ENCODE measurements at regions not wholly inside any gene's neighbourhood (a gene's known extent, or its start where the extent isn't known, plus 50 kb on each side); places are given as distances from the start of the nearest gene placed in this dataset.
A peak's percentile ranks its signal among the peaks of the same experiment; 100 is the strongest.
"Not testable (repeated sequence)": the region's sequence is repeated elsewhere in the genome, so short reads cannot be mapped to it uniquely, and the experiment has no call there.

DNA sequence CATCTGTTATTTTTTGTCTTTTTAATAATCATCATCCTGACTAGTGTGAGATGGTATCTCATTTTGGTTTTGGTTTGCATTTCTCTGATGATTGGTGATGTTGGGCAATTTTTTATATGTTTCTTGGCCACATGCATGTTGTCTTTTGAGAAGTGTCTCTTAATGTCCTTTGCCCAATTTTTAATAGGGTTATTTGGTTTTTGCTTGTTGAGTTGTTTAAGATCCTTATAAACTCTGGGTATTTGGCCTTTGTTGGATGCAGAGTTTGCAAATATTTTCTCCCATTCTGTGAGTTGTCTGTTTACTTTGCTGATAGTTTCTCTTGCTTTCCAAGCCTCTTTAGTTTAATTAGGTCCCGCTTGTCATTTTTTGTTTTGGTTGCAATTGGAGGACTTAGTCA lies 152.1 kb upstream of the MED14 start:
- H3K27ac Mint-ChIP-seq: no peak overlapping the region
- no peak for DNase-seq
- peaks cover 2% of the 10 kb centered on the region for H3K9me3 Mint-ChIP-seq
- peaks cover 2% of the 10 kb centered on the region for H3K4me1 Mint-ChIP-seq (ENCODE audit: low read depth)
- H3K36me3 Mint-ChIP-seq (ENCODE audit: low read depth): no peaks in the 10 kb centered on the region
- H3K4me3 Mint-ChIP-seq: no peak overlapping the region
- H3K27me3 Mint-ChIP-seq: peaks cover 52% of the 10 kb centered on the region

DNA sequence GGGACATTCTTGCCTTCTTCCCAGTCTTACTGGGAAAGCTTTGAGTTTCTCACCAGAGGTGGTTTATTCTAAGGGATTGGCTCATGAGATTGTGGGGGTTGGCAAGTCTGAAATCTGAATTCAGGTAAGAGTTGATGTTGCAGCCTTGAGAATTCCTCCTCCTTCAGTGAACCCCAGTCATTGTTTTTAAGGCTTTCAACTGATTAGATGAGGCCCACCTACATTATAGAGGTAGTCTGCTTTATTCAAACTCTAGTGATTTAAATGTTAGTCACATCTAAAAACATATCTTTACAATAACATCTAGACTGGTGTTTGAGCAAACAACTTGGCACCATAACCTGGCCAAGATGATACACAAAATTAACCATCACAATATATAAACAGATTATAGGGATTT lies 156.5 kb upstream of the MED14 start:
- DNase-seq: no peak
- peaks cover 48% of the 10 kb centered on the region for H3K27me3 Mint-ChIP-seq
- no peak overlapping the region for H3K4me3 Mint-ChIP-seq
- H3K36me3 Mint-ChIP-seq (ENCODE audit: low read depth): no peaks in the 10 kb centered on the region
- H3K27ac Mint-ChIP-seq: no peak overlapping the region
- H3K9me3 Mint-ChIP-seq: peaks cover 2% of the 10 kb centered on the region
- peaks cover 2% of the 10 kb centered on the region for H3K4me1 Mint-ChIP-seq (ENCODE audit: low read depth)

- no peak for DNase-seq
- Mint-ChIP-seq H3K27ac (no peak overlapping the region), H3K27me3 (peaks cover 47% of the 10 kb centered on the region), H3K36me3 (ENCODE audit: low read depth) (no peaks in the 10 kb centered on the region), H3K4me1 (ENCODE audit: low read depth) (no peaks in the 10 kb centered on the region), H3K9me3 (peaks cover 2% of the 10 kb centered on the region), H3K4me3 (no peak overlapping the region)
Measured at GRCh38 chrX:40893251-40893910, 158.0 kb upstream of the MED14 start.

DNA sequence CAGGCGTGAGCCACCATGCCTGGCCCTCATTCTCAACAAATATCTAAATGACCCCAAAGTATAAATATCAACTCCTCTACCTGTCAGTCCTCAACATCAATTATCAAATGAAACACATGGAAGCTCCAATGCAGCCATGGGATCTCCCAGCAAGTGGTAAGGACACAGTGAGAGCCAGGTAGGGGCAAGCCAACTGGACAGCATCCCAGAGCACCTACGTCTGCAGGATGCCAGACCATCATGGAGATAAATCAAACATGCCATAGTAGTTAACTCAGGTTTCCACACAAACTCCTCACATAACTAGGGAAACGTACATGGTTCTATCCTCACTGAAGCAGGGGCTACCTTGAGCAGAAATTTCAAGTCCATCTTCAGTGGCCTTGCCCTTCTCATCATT lies 159.9 kb upstream of the MED14 start:
- H3K27me3 Mint-ChIP-seq: peaks cover 63% of the 10 kb centered on the region
- no peaks in the 10 kb centered on the region for H3K36me3 Mint-ChIP-seq (ENCODE audit: low read depth)
- H3K4me3 Mint-ChIP-seq: no peak overlapping the region
- peaks cover 2% of the 10 kb centered on the region for H3K9me3 Mint-ChIP-seq
- H3K4me1 Mint-ChIP-seq (ENCODE audit: low read depth): no peaks in the 10 kb centered on the region
- DNase-seq: no peak
- no peak overlapping the region for H3K27ac Mint-ChIP-seq

- H3K36me3 Mint-ChIP-seq (ENCODE audit: low read depth): no peaks in the 10 kb centered on the region
- H3K27me3 Mint-ChIP-seq: peaks cover 51% of the 10 kb centered on the region
- no peak overlapping the region for H3K4me3 Mint-ChIP-seq
- no peak for DNase-seq
- H3K9me3 Mint-ChIP-seq: no peaks in the 10 kb centered on the region
- no peak overlapping the region for H3K27ac Mint-ChIP-seq
- H3K4me1 Mint-ChIP-seq (ENCODE audit: low read depth): no peaks in the 10 kb centered on the region
Measured at GRCh38 chrX:40897718-40898270, 162.5 kb upstream of the MED14 start.

GRCh38 chrX:40904739-40905138 lies 169.4 kb upstream of the MED14 start:
- H3K27me3 Mint-ChIP-seq: peaks cover 40% of the 10 kb centered on the region
- H3K4me3 Mint-ChIP-seq; H3K9me3 Mint-ChIP-seq; H3K4me1 Mint-ChIP-seq (ENCODE audit: low read depth); DNase-seq; H3K36me3 Mint-ChIP-seq (ENCODE audit: low read depth); H3K27ac Mint-ChIP-seq: not testable (repeated sequence)

GRCh38 chrX:40908026-40908425 lies 172.7 kb upstream of the MED14 start:
- Mint-ChIP-seq H3K4me1 (ENCODE audit: low read depth) (no peaks in the 10 kb centered on the region), H3K36me3 (ENCODE audit: low read depth) (no peaks in the 10 kb centered on the region), H3K27ac (no peak overlapping the region), H3K27me3 (peaks cover 44% of the 10 kb centered on the region), H3K9me3 (peaks cover 3% of the 10 kb centered on the region), H3K4me3 (no peak overlapping the region)
- DNase-seq: no peak

GRCh38 chrX:40908857-40909475 lies 173.6 kb upstream of the MED14 start:
- no peak for DNase-seq
- Mint-ChIP-seq H3K4me3 (no peak overlapping the region), H3K27ac (no peak overlapping the region)

GRCh38 chrX:40912166-40912565 lies 173.1 kb upstream of the USP9X start:
- no peak for DNase-seq
- Mint-ChIP-seq H3K4me1 (ENCODE audit: low read depth) (no peaks in the 10 kb centered on the region), H3K36me3 (ENCODE audit: low read depth) (no peaks in the 10 kb centered on the region), H3K9me3 (no peaks in the 10 kb centered on the region), H3K27ac (no peak overlapping the region), H3K4me3 (no peak overlapping the region), H3K27me3 (peaks cover 38% of the 10 kb centered on the region)

More at GRCh38 chrX:40908857-40909475, 173.6 kb upstream of the MED14 start:
- Mint-ChIP-seq H3K4me1 (ENCODE audit: low read depth) (no peaks in the 10 kb centered on the region), H3K36me3 (ENCODE audit: low read depth) (no peaks in the 10 kb centered on the region), H3K9me3 (peaks cover 3% of the 10 kb centered on the region), H3K27me3 (peaks cover 39% of the 10 kb centered on the region)

DNA sequence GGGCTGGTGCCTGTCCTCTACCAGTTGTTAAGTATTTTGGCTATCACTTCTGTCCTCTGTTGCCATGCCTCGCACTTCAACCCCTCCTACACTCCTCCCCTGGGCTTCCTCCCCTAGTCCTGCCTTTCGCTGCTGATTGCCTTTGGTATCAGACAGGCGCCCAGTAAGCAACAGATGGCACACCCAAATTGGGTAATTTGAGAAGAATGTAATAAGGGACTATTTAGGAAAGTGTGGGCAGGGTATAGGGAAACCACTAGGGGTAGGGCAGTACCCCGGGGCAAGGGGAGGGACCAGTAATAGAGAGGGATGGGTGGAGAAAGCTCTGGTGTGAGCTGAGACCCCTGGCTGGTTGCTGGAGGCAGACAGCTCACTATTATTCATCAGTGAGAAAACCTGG lies 172.7 kb upstream of the USP9X start:
- Mint-ChIP-seq H3K36me3 (ENCODE audit: low read depth) (no peaks in the 10 kb centered on the region), H3K27ac (no peak overlapping the region), H3K4me1 (ENCODE audit: low read depth) (no peaks in the 10 kb centered on the region), H3K4me3 (no peak overlapping the region), H3K27me3 (peaks cover 38% of the 10 kb centered on the region), H3K9me3 (no peaks in the 10 kb centered on the region)
- no peak for DNase-seq

- DNase-seq: no peak
- Mint-ChIP-seq H3K27ac (no peak overlapping the region), H3K4me3 (no peak overlapping the region), H3K27me3 (peaks cover 32% of the 10 kb centered on the region), H3K4me1 (ENCODE audit: low read depth) (no peaks in the 10 kb centered on the region), H3K36me3 (ENCODE audit: low read depth) (no peaks in the 10 kb centered on the region), H3K9me3 (peaks cover 6% of the 10 kb centered on the region)
Measured at GRCh38 chrX:40920351-40920750, 164.9 kb upstream of the USP9X start.

- Mint-ChIP-seq H3K27ac (no peak overlapping the region), H3K4me3 (no peak overlapping the region), H3K9me3 (peaks cover 8% of the 10 kb centered on the region), H3K36me3 (ENCODE audit: low read depth) (no peaks in the 10 kb centered on the region), H3K27me3 (peaks cover 25% of the 10 kb centered on the region), H3K4me1 (ENCODE audit: low read depth) (no peaks in the 10 kb centered on the region)
- DNase-seq: no peak
Measured at GRCh38 chrX:40922307-40922706, 162.9 kb upstream of the USP9X start.

DNA sequence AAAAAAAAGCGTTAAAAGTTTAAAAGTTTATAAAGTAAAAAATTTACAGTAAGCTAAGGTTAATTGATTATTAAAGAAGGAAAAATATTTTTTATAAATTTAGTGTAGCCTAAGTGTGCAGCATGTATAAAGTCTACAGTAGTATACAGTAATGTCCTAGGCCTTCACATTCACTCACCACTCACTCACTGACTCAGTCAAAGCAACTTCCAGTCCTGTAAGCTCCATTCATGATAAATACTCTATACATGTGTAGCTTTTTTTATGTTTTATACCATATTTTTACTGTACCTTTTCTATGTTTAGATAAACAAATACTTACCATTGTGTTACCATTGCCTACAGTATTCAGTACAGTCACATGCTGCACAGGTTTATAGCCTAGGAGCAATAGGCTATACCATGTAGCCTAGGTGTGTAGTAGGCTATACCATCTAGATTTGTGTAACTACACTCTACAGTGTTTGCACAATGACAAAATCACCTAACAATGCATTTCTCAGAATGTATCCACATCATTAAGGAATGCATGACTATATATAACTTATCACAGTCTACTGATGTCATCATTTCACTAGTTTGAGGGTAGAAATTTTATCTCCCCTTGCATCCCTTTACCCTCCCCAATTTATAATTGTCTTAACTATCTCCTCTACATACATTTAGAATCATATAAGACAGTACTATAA lies 158.4 kb upstream of the USP9X start:
- not testable (repeated sequence) for H3K4me3 Mint-ChIP-seq; H3K4me1 Mint-ChIP-seq (ENCODE audit: low read depth); H3K36me3 Mint-ChIP-seq (ENCODE audit: low read depth); H3K27ac Mint-ChIP-seq; DNase-seq
- H3K9me3 Mint-ChIP-seq: peaks cover 15% of the 10 kb centered on the region
- peaks cover 35% of the 10 kb centered on the region for H3K27me3 Mint-ChIP-seq

DNA sequence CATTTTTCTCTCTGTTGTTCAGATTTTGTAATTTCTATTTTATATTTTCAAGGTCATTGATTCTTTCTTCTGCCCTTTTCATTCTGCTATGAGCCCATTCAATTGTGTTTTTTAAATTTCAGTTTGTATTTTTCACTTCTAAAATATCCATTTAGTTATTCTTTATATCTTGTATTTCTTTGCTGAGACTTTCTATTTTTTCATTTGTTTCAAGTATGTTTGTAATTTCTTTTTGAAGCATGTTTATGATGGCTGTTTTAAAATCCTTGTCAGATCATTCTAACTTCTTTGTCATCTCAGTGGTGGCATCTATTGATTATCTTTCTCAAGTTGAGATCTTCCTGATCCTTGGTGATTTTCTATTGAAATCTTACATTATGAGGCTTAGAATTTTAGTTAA lies 157.2 kb upstream of the USP9X start:
- H3K4me3 Mint-ChIP-seq: no peak overlapping the region
- H3K4me1 Mint-ChIP-seq (ENCODE audit: low read depth): peaks cover 12% of the 10 kb centered on the region
- peaks cover 29% of the 10 kb centered on the region for H3K27me3 Mint-ChIP-seq
- no peaks in the 10 kb centered on the region for H3K36me3 Mint-ChIP-seq (ENCODE audit: low read depth)
- peaks cover 15% of the 10 kb centered on the region for H3K9me3 Mint-ChIP-seq
- no peak for DNase-seq
- no peak overlapping the region for H3K27ac Mint-ChIP-seq

DNA sequence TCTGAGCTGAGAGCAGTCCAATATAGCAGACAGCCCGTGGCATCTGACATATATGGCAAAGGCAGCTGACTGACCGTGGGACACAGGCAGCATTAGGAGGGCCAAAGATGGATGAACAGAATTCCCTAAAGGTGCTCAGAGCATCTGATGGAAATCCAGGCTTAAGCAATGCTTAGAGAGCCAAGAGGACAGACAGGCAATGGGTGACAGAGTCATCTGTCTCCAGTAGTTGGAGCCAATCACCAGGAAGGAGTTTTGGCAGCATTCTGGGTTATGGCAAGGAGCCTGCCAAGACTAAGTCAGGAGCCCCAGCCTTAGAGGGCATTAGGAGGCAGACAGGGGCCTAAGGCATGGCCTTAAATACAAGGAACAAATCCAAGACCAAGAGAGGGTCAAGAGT lies 153.3 kb upstream of the USP9X start:
- H3K27me3 Mint-ChIP-seq: peaks cover 19% of the 10 kb centered on the region
- H3K4me1 Mint-ChIP-seq (ENCODE audit: low read depth): peaks cover 21% of the 10 kb centered on the region
- no peak overlapping the region for H3K4me3 Mint-ChIP-seq
- H3K36me3 Mint-ChIP-seq (ENCODE audit: low read depth): no peaks in the 10 kb centered on the region
- peaks cover 15% of the 10 kb centered on the region for H3K9me3 Mint-ChIP-seq
- peak overlapping the region; percentile 92 for H3K27ac Mint-ChIP-seq
- DNase-seq: no peak

Measured in activated T-cell treated with anti-CD3 and anti-CD28 coated beads, Interleukin-2, amount 50 U/mL, for 24 hours (primary cell).